ENCODE measurements at regions not wholly inside any gene's neighbourhood (a gene's known extent, or its start where the extent isn't known, plus 50 kb on each side); places are given as distances from the start of the nearest gene placed in this dataset.
"Not testable (repeated sequence)": the region's sequence is repeated elsewhere in the genome, so short reads cannot be mapped to it uniquely, and the experiment has no call there.

DNA sequence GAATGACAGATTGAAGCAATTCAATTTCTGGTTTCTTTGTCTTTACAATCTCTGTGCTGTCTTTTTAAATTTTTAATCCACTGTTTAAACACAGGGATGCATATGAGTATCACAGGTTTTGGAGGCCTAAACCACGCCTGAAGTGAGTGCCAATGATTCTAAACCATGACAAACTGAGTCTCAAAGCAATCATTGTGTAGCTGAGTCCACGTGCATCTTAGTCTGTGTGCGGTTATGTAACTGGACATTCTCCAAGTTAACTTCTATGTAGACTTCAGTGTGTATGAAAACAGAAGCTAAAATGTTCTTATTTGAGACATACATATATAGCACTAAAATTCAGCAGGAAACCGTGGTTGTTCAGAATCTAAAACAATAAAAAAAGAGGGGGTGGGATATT is 79.3 kb upstream of the ST8SIA6 start:
- intact Hi-C loops (cut with micrococcal nuclease; ENCODE audit: unreplicated experiment): no loop called here
- POLR2A ChIA-PET (ENCODE audit: unreplicated experiment): no interaction called here

DNA sequence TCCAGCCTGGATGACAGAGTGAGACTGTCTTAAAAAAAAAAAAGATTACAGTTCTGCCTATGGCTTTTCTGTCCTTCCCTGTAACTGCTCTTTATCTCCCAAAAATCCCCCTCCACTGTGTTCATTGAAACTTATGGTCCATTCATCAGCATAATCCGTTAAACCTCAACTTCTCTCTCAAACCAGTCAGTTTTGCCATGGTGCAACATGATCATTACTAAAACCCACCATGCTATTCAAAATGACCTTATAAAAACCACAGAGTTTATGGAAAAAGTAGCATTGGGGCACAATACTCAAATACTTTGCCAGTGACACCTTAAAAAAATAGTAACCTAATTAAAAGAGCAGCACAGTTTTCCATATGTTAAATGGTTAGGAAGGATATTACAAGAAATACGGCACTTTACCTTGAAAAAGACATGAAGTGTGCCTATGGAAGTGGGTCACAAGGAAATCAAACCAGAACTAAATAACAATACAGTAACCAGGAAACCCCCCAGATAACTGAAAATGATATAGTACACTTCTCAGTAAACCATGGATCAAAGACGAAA is 74.0 kb upstream of the ST8SIA6 start:
- ChIA-PET POLR2A (ENCODE audit: unreplicated experiment) (no interaction called here), CTCF (no interaction called here)
- H4K20me1 ChIP-seq (ENCODE audit: insufficient read depth): no peaks in the 10 kb centered on the region
- no peak overlapping the region for H3K4me2 ChIP-seq
- no peaks in the 10 kb centered on the region for H3K27me3 ChIP-seq (ENCODE audit: insufficient read depth, low read depth)
- H3K36me3 ChIP-seq (ENCODE audit: low read depth): no peaks in the 10 kb centered on the region
- DNase-seq: no peak
- H3K27ac ChIP-seq: peak overlapping the region; percentile 92
- no peaks in the 10 kb centered on the region for H3K9me2 ChIP-seq (ENCODE audit: insufficient read depth)
- no peak overlapping the region for H2AFZ ChIP-seq
- peaks cover 17% of the 10 kb centered on the region for H3K4me1 ChIP-seq (replicated peaks; ENCODE audit: insufficient read depth)
- H3K4me3 ChIP-seq: no peak overlapping the region
- intact Hi-C loops (cut with micrococcal nuclease; ENCODE audit: unreplicated experiment): loop anchor here (5.0 kb wide), 1 partner anchor 76 kb away; the partner anchor contains the start of gene ST8SIA6
- no TSS peak for BruUV-seq (replicated peaks)
- peaks cover 13% of the 10 kb centered on the region for H3F3A ChIP-seq (ENCODE audit: insufficient read depth, low read depth)
- no peaks in the 10 kb centered on the region for H3K79me2 ChIP-seq (ENCODE audit: low read depth)
- no peak for TF ChIP-seq CTCF (conservative IDR thresholded peaks at IDR 0.05)
- TF ChIP-seq EZH2 (IDR thresholded peaks at IDR 0.05; ENCODE audit: low read depth): no peak
- H3K9me3 ChIP-seq (ENCODE audit: insufficient read depth, low read depth): 0 out of 2 replicates have a peak, but pooled peaks cover 6% of the 10 kb centered on the region

More for the DNA sequence above, 79.3 kb upstream of the ST8SIA6 start:
- CTCF ChIA-PET: no interaction called here
- H3K27ac ChIP-seq: no peak overlapping the region
- no peak overlapping the region for H3K4me3 ChIP-seq
- no peaks in the 10 kb centered on the region for H3K27me3 ChIP-seq (ENCODE audit: insufficient read depth, low read depth)
- H3K4me1 ChIP-seq (replicated peaks; ENCODE audit: insufficient read depth): no peaks in the 10 kb centered on the region
- no peaks in the 10 kb centered on the region for H3K79me2 ChIP-seq (ENCODE audit: low read depth)
- no peaks in the 10 kb centered on the region for H4K20me1 ChIP-seq (ENCODE audit: insufficient read depth)
- H3K4me2 ChIP-seq: no peak overlapping the region
- H3K9me3 ChIP-seq (ENCODE audit: insufficient read depth, low read depth): 0 out of 2 replicates have a peak, but pooled peaks cover 5% of the 10 kb centered on the region
- no TSS peak for BruUV-seq (replicated peaks)
- H3K36me3 ChIP-seq (ENCODE audit: low read depth): no peaks in the 10 kb centered on the region
- H3F3A ChIP-seq (ENCODE audit: insufficient read depth, low read depth): no peaks in the 10 kb centered on the region
- no peak for DNase-seq
- no peak overlapping the region for H2AFZ ChIP-seq
- H3K9me2 ChIP-seq (ENCODE audit: insufficient read depth): no peaks in the 10 kb centered on the region
- no peak for TF ChIP-seq EZH2 (IDR thresholded peaks at IDR 0.05; ENCODE audit: low read depth)
- TF ChIP-seq CTCF (conservative IDR thresholded peaks at IDR 0.05): no peak

DNA sequence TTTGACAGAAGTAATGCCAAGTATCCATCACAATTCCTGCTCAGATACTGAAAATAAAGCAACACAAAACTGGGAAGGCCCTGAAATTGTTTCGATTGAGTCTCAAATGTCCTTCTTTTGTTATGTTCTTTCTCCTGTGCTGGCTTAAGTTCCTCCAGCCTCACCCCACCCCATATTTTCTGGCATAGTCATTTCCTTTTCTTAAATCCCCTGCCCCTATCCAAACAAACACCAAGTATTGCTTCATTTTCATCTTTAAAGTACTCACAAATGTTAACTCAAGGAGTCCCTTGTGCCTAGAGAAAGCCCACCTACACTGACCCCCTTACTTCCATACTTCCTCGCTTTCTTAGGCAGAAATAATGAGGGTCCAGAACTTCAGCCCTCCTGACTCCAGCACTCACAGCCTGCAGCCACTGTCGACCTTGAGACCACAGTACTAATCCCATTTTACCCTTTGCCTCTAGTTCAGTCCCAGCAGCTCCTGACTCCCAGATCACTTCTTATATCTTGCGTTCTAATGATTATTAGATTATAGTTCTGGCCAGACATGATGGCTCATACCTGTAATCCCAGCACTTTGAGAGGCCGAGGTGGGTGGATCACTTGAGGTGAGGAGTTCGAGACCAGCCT is 73.2 kb upstream of the ST8SIA6 start:
- H3K9me3 ChIP-seq (ENCODE audit: insufficient read depth, low read depth): 0 out of 2 replicates have a peak, but pooled peaks cover 6% of the 10 kb centered on the region
- BruUV-seq (replicated peaks): TSS peak; percentile 61
- H3K27me3 ChIP-seq (ENCODE audit: insufficient read depth, low read depth): no peaks in the 10 kb centered on the region
- CTCF ChIA-PET: no interaction called here
- H3K27ac ChIP-seq: peak overlapping the region; percentile 92
- H3K36me3 ChIP-seq (ENCODE audit: low read depth): no peaks in the 10 kb centered on the region
- H3K4me1 ChIP-seq (replicated peaks; ENCODE audit: insufficient read depth): peaks cover 17% of the 10 kb centered on the region
- no peaks in the 10 kb centered on the region for H4K20me1 ChIP-seq (ENCODE audit: insufficient read depth)
- H3K9me2 ChIP-seq (ENCODE audit: insufficient read depth): no peaks in the 10 kb centered on the region
- POLR2A ChIA-PET (ENCODE audit: unreplicated experiment): no interaction called here
- peak overlapping the region; percentile 52; the same call in 1 of the 2 replicates for H2AFZ ChIP-seq
- H3K4me2 ChIP-seq: peak overlapping the region; percentile 51; the same call in 1 of the 2 replicates
- no peak overlapping the region for H3K4me3 ChIP-seq
- peaks cover 13% of the 10 kb centered on the region for H3F3A ChIP-seq (ENCODE audit: insufficient read depth, low read depth)
- no peaks in the 10 kb centered on the region for H3K79me2 ChIP-seq (ENCODE audit: low read depth)
- TF ChIP-seq EZH2 (IDR thresholded peaks at IDR 0.05; ENCODE audit: low read depth) (no peak), CTCF (conservative IDR thresholded peaks at IDR 0.05) (no peak)
- peak; percentile 55 to 75 for DNase-seq
- intact Hi-C loops (cut with micrococcal nuclease; ENCODE audit: unreplicated experiment): loop anchor here (1.0 to 5.0 kb wide), 2 partner anchors 15 to 75 kb away; partner anchors contain the start of gene ST8SIA6

DNA sequence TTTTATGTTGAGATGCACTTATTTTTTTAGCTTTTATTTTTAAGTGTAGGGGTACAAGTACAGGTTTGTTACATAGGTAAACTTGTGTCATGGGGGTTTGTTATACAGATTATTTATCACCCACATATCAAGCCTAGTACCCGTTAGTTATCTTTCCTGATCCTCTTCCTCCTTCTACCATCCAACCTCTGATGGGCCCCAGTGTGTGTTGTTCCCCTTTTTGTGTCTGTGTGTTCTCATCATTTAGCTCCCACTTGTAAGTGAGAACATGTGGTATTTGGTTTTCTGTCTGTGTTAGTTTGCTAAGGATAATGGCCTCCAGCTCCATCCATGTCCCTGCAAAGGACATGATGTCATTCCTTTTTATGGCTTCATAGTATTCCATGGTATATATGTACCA is 72.2 kb upstream of the ST8SIA6 start:
- H3K9me3 ChIP-seq (ENCODE audit: insufficient read depth, low read depth); H3K36me3 ChIP-seq (ENCODE audit: low read depth); CTCF ChIA-PET; H3K4me2 ChIP-seq; DNase-seq; H3K4me3 ChIP-seq; H3K9me2 ChIP-seq (ENCODE audit: insufficient read depth); H3K79me2 ChIP-seq (ENCODE audit: low read depth); H2AFZ ChIP-seq; H4K20me1 ChIP-seq (ENCODE audit: insufficient read depth); H3K27me3 ChIP-seq (ENCODE audit: insufficient read depth, low read depth); BruUV-seq (replicated peaks): not testable (repeated sequence)
- intact Hi-C loops (cut with micrococcal nuclease; ENCODE audit: unreplicated experiment): loop anchor here (5.0 kb wide), 1 partner anchor 74 kb away; the partner anchor contains the start of gene ST8SIA6
- Histone ChIP-seq H3K4me1 (replicated peaks; ENCODE audit: insufficient read depth) (peaks cover 17% of the 10 kb centered on the region), H3F3A (ENCODE audit: insufficient read depth, low read depth) (peaks cover 13% of the 10 kb centered on the region), H3K27ac (peak overlapping the region; percentile 92)
- POLR2A ChIA-PET (ENCODE audit: unreplicated experiment): interaction anchor here (0.6 kb wide), 1 partner anchor 679 kb away, joined by 3 read pairs; no protein-coding TSS in a partner anchor

Data from PC-9 (cell line).